Transverse colon (tissue), 4 donors: ENCODE measurements at regions not wholly inside any gene's neighbourhood (a gene's known extent, or its start where the extent isn't known, plus 50 kb on each side); places are given as distances from the start of the nearest gene placed in this dataset.

ENCODE experiments used
- DNase-seq: peaks from one replicate; pipeline ENCODE4 v3.0.0-alpha.2; 2019
- H3K27ac ChIP-seq, 4 donors: fragments of 200-600 bp; sonication (generic); 2 replicates each; pipeline ENCODE4 v1.5.1; 2016 to 2018; ENCODE audit warnings: inconsistent platforms in 4 of 4
- H3K27me3 ChIP-seq: fragments of 200-600 bp; sonication (generic); 2 replicates; pipeline ENCODE4 v1.5.1; 2017; ENCODE audit warnings: inconsistent platforms
- H3K36me3 ChIP-seq, 4 donors: fragments of 200-600 bp; sonication (generic); 2 replicates each; pipeline ENCODE4 v1.5.1; 2017 to 2019; ENCODE audit warnings: inconsistent platforms in 4 of 4
- H3K4me1 ChIP-seq, 4 donors: fragments of 200-600 bp; sonication (generic); 2 replicates each; pipeline ENCODE4 v1.5.1; 2017 to 2020; ENCODE audit warnings: inconsistent platforms in 4 of 4
- H3K4me3 ChIP-seq, 4 donors: fragments of 200-600 bp; sonication (generic); 1 replicate in 1 of 4; 2 replicates in 3 of 4; pipeline versions ENCODE4 v1.5.1 to v1.6.1; 2017 to 2019; ENCODE audit warnings: inconsistent platforms in 4 of 4
- H3K9me3 ChIP-seq, 2 donors: fragments of 200-600 bp; sonication (generic); 2 replicates each; pipeline ENCODE4 v1.5.1; 2017 to 2019; ENCODE audit warnings: inconsistent platforms in 2 of 2
- EP300 ChIP-seq: sonication (generic); formaldehyde crosslinking; IDR thresholded peaks from one replicate; pipeline ENCODE4 v1.6.1; 2017; ENCODE audit warnings: antibody characterized with exemption, low read depth
- POLR2A ChIP-seq: fragments of 450-650 bp; IDR thresholded peaks from one replicate; pipeline ENCODE4 v1.6.1; 2016; ENCODE audit warnings: antibody characterized with exemption, mild to moderate bottlenecking, moderate library complexity
- POLR2AphosphoS5 ChIP-seq, 3 donors: sonication (generic); formaldehyde crosslinking; IDR thresholded peaks; one replicate each; pipeline ENCODE4 v1.6.1; 2016; ENCODE audit warnings: antibody characterized with exemption in 3 of 3
- WGBS, 2 donors: methylation state at CpG; one replicate each; pipeline ENCODE4 v1.1.5; 2018; ENCODE audit warnings: low coverage in 1 of 2; 5-methylcytosine and 5-hydroxymethylcytosine counted together
- in situ Hi-C, 4 donors: fragments of 200-750 bp; cut with MboI; loops; one replicate each; pipeline versions ENCODE4 v1.15.0 to v1.15.1; 2017; ENCODE audit warnings: low sequenced_read_pairs in 3 of 4, low pct_ligation_motif_present in 1 of 4, low pct_unique_long_range_greater_than_20kb in 1 of 4
- intact Hi-C: fragments of 100-400 bp; cut with DNase I; formaldehyde crosslinking; loops from one replicate; pipeline ENCODE4 v1.15.1; 2023; ENCODE audit warnings: low total_unique reads
- TF ChIP-seq, protein P1 (sequence below), 5 experiments: fragments of 200-600 bp in 3 of 5; fragments of 450-650 bp in 2 of 5; sonication (generic) in 3 of 5; IDR thresholded peaks; 1 replicate in 2 of 5; 2 replicates in 3 of 5; pipeline ENCODE4 v1.5.1; 2016 to 2017; ENCODE audit warnings: antibody characterized with exemption in 5 of 5, inconsistent platforms in 3 of 5, mild to moderate bottlenecking in 2 of 5, moderate library complexity in 1 of 5

DNA sequence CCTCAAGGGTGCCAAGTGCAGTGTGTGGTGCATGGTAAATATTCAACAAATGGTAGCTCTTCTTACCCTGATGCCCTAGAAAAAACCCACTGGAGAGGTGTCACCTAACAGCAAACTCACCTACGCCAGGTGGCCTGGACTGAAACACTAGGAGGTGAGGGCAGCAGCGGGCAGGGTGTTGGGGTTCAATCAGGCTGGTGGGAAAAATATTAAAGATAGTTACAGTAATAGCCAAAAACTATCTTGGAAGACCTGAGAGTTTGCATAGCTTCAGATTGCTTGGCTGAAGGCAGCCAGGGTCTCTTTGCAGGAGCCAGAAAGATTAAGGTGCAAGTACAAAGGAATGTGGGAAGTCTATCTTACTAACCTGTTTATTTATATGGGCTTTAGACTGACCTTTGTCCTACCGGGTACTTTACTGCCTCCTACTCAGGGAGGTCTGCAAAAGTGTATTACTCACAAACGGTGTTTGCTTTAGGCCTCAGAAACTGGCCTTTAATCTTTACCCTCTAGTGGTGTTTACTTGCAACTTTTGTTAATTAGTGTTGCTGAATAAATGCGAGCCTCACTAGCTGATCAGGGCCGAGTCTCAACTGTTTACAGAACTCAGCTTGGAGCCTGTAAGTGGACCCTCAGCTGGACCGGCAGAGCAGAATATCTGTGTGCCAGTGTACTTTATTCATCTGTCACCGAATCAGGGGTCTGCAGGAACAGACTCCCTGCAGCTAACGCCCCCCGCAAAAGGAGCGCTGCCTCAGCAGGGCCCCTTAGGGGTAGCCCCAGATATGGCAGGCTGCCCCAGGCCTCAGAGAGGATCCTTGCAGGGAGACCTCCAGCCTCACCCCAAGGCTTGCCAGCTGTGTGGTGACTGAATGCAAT is 63.9 kb downstream of the SYF2 start:
- Histone ChIP-seq H3K36me3 (no peaks in the 10 kb centered on the region), H3K27ac (peak overlapping the region; percentile 81 to 84 (median 82)), H3K4me3 (no peak overlapping the region), H3K4me1 (peaks cover 13 to 24% (median 17%) of the 10 kb centered on the region in 4 donors), H3K9me3 (no peaks in the 10 kb centered on the region), H3K27me3 (no peaks in the 10 kb centered on the region)
- 46 to 49% methylated on average over 4 to 9 of the region's 11 CpGs for WGBS, 2 donors
- in situ Hi-C loops: no loop called here
- TF ChIP-seq POLR2AphosphoS5 (IDR thresholded peaks at IDR 0.05): peak in 2 of 3 donors; percentile 41 to 44
- TF ChIP-seq, protein P1, sequence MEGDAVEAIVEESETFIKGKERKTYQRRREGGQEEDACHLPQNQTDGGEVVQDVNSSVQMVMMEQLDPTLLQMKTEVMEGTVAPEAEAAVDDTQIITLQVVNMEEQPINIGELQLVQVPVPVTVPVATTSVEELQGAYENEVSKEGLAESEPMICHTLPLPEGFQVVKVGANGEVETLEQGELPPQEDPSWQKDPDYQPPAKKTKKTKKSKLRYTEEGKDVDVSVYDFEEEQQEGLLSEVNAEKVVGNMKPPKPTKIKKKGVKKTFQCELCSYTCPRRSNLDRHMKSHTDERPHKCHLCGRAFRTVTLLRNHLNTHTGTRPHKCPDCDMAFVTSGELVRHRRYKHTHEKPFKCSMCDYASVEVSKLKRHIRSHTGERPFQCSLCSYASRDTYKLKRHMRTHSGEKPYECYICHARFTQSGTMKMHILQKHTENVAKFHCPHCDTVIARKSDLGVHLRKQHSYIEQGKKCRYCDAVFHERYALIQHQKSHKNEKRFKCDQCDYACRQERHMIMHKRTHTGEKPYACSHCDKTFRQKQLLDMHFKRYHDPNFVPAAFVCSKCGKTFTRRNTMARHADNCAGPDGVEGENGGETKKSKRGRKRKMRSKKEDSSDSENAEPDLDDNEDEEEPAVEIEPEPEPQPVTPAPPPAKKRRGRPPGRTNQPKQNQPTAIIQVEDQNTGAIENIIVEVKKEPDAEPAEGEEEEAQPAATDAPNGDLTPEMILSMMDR (IDR thresholded peaks at IDR 0.05): peak in 4 of 5 experiments; percentile 23 to 68 (median 42)
- TF ChIP-seq EP300: no peak
- peak; percentile 26 for DNase-seq
- intact Hi-C loops: no loop called here

DNA sequence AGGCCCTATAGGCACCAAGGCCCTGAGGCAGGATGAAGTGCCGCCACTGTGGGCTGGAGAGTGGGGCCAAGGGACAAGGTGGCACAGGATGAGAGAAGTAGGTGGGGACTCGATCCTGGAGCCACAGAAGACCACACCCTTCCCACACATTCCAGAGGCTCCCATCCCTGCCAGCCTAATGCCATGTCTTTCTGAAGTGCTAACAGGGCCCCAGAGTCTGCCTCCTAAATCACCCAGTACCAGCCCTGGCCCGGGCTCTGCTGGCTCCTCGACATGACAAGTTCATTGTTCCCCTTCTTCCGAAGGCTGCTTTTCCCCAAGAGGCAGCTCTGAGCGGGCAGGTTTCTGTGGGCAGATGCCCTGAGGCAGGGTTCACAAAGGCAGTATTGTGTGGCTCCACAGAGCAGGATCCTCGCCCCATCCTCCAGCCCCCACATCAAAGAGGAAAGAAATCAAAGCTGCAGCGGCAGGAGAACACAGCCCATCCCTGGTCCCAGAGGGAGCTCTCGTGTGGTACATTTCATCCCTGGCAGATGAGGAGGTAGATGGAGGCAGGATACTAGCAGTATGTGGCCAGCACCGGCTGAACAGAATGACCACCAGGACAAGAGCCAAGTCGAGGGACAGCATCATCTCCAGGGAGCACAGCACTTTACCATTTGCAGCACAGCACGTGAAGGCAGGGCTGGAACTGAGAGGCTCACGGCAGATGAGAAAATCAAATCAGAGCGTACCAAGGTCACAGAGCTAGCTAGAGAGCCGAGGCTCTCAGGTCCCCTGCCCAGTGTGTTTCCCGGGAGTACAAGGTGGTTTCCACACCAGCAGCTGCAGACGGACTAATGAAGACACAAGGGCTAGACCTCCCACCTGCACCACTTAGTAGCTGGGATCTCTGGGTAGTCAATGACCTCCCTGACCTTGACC is 64.8 kb downstream of the SYF2 start:
- Histone ChIP-seq H3K4me3 (no peak overlapping the region), H3K9me3 (no peaks in the 10 kb centered on the region), H3K36me3 (no peaks in the 10 kb centered on the region), H3K27me3 (no peaks in the 10 kb centered on the region), H3K27ac (peak overlapping the region; percentile 77 to 84 (median 82)), H3K4me1 (peaks cover 13 to 24% (median 17%) of the 10 kb centered on the region in 4 donors)
- TF ChIP-seq, protein P1 (IDR thresholded peaks at IDR 0.05): no peak
- TF ChIP-seq POLR2A: no peak
- TF ChIP-seq EP300: no peak
- TF ChIP-seq POLR2AphosphoS5 (IDR thresholded peaks at IDR 0.05): no peak
- intact Hi-C loops (no loop called here), in situ Hi-C loops (no loop called here)
- peak; percentile 21 for DNase-seq
- WGBS, 2 donors: 39% methylated on average over 17 of the region's 17 CpGs; no CpG with 5 or more reads in 1 of the 2 donors

DNA sequence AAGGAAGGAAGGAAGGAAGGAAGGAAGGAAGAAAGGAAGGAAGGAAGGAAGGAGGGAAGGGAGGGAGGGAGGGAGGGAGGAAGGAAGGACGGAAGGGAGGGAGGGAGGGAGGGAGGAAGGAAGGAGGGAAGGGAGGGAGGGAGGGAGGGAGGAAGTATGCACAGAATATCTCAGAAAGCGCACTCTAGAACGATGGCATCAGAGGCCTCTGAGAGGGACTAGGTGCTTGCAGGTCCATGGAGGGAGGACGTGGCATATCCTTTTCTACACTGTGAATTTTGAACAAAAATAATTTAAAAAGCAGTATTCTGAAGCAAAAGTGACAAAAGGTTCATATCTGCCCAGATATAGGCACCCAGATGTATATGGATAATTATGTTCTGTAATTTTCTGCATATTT is 65.5 kb downstream of the SYF2 start:
- DNase-seq: no peak
- in situ Hi-C loops (no loop called here), intact Hi-C loops (no loop called here)
- Histone ChIP-seq H3K4me1 (peaks cover 13 to 24% (median 17%) of the 10 kb centered on the region in 4 donors), H3K27ac (peak overlapping the region; percentile 77 to 84 (median 82)), H3K36me3 (no peaks in the 10 kb centered on the region), H3K9me3 (no peaks in the 10 kb centered on the region), H3K27me3 (no peaks in the 10 kb centered on the region), H3K4me3 (no peak overlapping the region)
- TF ChIP-seq, protein P1 (IDR thresholded peaks at IDR 0.05): no peak
- no peak for TF ChIP-seq EP300
- TF ChIP-seq POLR2AphosphoS5 (IDR thresholded peaks at IDR 0.05): no peak
- TF ChIP-seq POLR2A: no peak
- WGBS, 2 donors: 81 to 87% methylated on average over 3 of the region's 4 CpGs

DNA sequence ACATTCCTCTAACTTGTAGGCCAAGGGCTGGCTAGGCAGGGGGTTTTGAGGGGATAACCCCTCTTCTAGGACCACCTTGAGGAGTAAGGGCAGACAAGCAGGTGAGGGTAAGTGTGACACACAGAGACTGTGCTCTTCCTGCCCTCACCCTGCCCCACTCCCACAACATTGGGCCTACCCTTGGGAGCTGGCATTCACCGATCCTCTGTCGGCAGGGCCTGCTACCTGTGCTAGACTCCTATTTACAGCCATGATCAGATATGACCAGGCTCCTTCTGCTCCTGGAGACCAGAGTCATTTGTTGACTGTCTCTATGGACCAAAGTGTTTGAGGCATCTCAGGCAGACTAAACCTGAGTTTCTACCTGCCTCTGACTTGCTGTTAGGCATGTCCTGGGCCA is 68.3 kb downstream of the SYF2 start:
- H3K27me3 ChIP-seq: no peaks in the 10 kb centered on the region
- 97% methylated on average over 2 of the region's 2 CpGs; no CpG with 5 or more reads in 1 of the 2 donors for WGBS, 2 donors
- no peaks in the 10 kb centered on the region for H3K36me3 ChIP-seq
- H3K9me3 ChIP-seq: no peaks in the 10 kb centered on the region
- H3K27ac ChIP-seq: no peak overlapping the region
- intact Hi-C loops: no loop called here
- peaks cover 10 to 19% (median 16%) of the 10 kb centered on the region in 4 donors for H3K4me1 ChIP-seq
- DNase-seq: no peak
- in situ Hi-C loops: no loop called here
- no peak overlapping the region for H3K4me3 ChIP-seq
- TF ChIP-seq, protein P1 (IDR thresholded peaks at IDR 0.05): no peak
- TF ChIP-seq POLR2A (no peak), POLR2AphosphoS5 (IDR thresholded peaks at IDR 0.05) (no peak), EP300 (no peak)
